Muscle of leg (tissue), 3 donors: ENCODE measurements at regions not wholly inside any gene's neighbourhood (a gene's known extent, or its start where the extent isn't known, plus 50 kb on each side); places are given as distances from the start of the nearest gene placed in this dataset.
A peak's percentile ranks its signal among the peaks of the same experiment; 100 is the strongest.

Experiments used
- DNase-seq: peaks from one replicate; pipeline ENCODE4 v3.0.0; 2013
- H3K27ac ChIP-seq: one replicate; pipeline ENCODE4 v1.5.1; 2013; ENCODE audit warnings: mild to moderate bottlenecking, low read length, control low read depth
- H3K27me3 ChIP-seq: one replicate; pipeline ENCODE4 v1.6.1; 2013; ENCODE audit warnings: low read length; ENCODE audit not compliant: control insufficient read depth, insufficient read depth
- H3K36me3 ChIP-seq: one replicate; pipeline ENCODE4 v1.6.1; 2013; ENCODE audit warnings: low read length; ENCODE audit not compliant: control insufficient read depth, insufficient read depth
- H3K4me1 ChIP-seq: one replicate; pipeline ENCODE4 v1.6.1; 2013; ENCODE audit warnings: low read length; ENCODE audit not compliant: control insufficient read depth, insufficient read depth
- H3K4me3 ChIP-seq: one replicate; pipeline ENCODE4 v1.5.1; 2013; ENCODE audit warnings: low read length, control low read depth
- H3K9me3 ChIP-seq: replicated peaks from 2 replicates; pipeline ENCODE4 v1.6.1; 2013; ENCODE audit warnings: low read depth, low read length; ENCODE audit not compliant: control insufficient read depth
- WGBS: methylation state at CpG from one replicate; pipeline ENCODE4 v1.1.5; 2013; ENCODE audit warnings: missing lambda C conversion rate; ENCODE audit not compliant: insufficient coverage; 5-methylcytosine and 5-hydroxymethylcytosine counted together

- WGBS = no CpG with 5 or more reads among the region's 1 CpG
- Histone ChIP-seq H3K27ac (peak overlapping the region; percentile 70), H3K36me3 (no peaks in the 10 kb centered on the region), H3K9me3 (no peaks in the 10 kb centered on the region), H3K4me1 (no peaks in the 10 kb centered on the region), H3K27me3 (peaks cover 3% of the 10 kb centered on the region), H3K4me3 (no peak overlapping the region)
- DNase-seq = peak; percentile 94
These were observed 134.1 kb downstream of the ADCYAP1R1 start for GRCh38 chr7:31186202-31186601.

- H3K4me1 ChIP-seq = no peaks in the 10 kb centered on the region
- no peaks in the 10 kb centered on the region for H3K36me3 ChIP-seq
- no peaks in the 10 kb centered on the region for H3K9me3 ChIP-seq
- no peak for DNase-seq
- no peaks in the 10 kb centered on the region for H3K27me3 ChIP-seq
- no CpG with 5 or more reads among the region's 3 CpGs for WGBS
- no peak overlapping the region for H3K4me3 ChIP-seq
- no peak overlapping the region for H3K27ac ChIP-seq
These were observed 123.6 kb downstream of the ADCYAP1R1 start for GRCh38 chr7:31175672-31176071.

DNA sequence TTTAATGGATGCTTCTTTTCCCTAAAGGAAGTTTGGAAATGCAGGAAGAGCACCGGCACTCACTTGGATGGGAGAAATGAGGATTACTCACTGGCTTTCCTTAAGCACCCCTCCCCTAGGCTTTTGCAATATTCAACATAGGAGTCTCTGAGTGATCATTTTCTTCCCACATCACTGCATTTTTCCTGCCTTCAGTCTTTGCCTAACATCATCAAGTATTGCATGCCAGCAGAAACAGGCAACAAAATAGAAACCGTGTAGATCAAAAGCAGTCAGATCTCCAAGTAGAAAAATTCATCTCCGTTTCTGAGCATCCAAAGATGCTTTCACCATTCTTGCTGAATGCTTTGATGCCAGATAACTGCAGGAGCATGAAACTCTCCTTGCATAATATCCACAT is 119.9 kb downstream of the ADCYAP1R1 start:
- H3K4me1 ChIP-seq = no peaks in the 10 kb centered on the region
- DNase-seq = peak; percentile 33

DNA sequence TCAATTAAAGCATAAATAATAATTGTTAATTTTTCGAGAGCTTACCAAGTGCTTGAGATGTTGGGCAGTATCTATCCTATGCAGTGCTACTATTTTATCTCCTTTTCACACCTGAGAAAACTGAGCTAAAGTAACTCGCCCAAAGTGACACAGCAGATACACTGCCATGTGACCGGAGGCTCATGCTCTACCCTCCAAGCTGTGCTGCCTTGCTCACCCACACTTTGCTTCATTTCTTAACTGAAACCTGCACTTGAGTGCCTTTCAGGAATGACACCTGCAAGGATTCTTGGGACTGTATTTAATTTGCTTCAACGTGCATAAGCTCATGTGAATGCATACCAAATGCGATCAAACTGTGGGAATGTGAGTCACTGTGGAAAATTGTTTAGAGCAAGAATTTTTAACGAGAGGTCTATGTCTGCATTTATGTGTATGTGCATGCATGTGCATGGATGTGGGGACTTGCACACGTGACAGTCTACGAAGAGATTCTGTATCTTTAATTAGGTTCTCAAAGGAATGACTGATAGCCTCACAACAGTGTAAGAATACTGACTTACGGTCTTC is 119.2 kb downstream of the ADCYAP1R1 start:
- Histone ChIP-seq H3K9me3 (no peaks in the 10 kb centered on the region), H3K4me1 (no peaks in the 10 kb centered on the region), H3K27ac (no peak overlapping the region), H3K36me3 (no peaks in the 10 kb centered on the region), H3K27me3 (no peaks in the 10 kb centered on the region), H3K4me3 (no peak overlapping the region)
- no peak for DNase-seq
- 64% methylated on average over 7 of the region's 9 CpGs for WGBS

More for the DNA sequence above, 119.9 kb downstream of the ADCYAP1R1 start:
- 33% methylated on average over 1 of the region's 3 CpGs for WGBS
- Histone ChIP-seq H3K4me3 (no peak overlapping the region), H3K27ac (no peak overlapping the region), H3K27me3 (no peaks in the 10 kb centered on the region), H3K9me3 (no peaks in the 10 kb centered on the region), H3K36me3 (no peaks in the 10 kb centered on the region)
